Osteocyte (in vitro differentiated cells): ENCODE measurements at regions not wholly inside any gene's neighbourhood (a gene's known extent, or its start where the extent isn't known, plus 50 kb on each side); places are given as distances from the start of the nearest gene placed in this dataset.

Experiments used
- DNase-seq: peaks from one replicate; pipeline ENCODE4 v3.0.0; 2021; ENCODE audit warnings: mixed read lengths; ENCODE audit not compliant: unreplicated experiment; ENCODE audit errors: extremely low spot score
- H3K27ac Mint-ChIP-seq: one replicate; pipeline ENCODE4 v1.8.0; 2021; ENCODE audit warnings: mild to moderate bottlenecking, mixed read lengths; ENCODE audit not compliant: unreplicated experiment
- H3K27me3 Mint-ChIP-seq: one replicate; pipeline ENCODE4 v1.8.0; 2021; ENCODE audit warnings: mixed read lengths; ENCODE audit not compliant: unreplicated experiment
- H3K36me3 Mint-ChIP-seq: one replicate; pipeline ENCODE4 v1.8.0; 2021; ENCODE audit warnings: mixed read lengths; ENCODE audit not compliant: unreplicated experiment
- H3K4me1 Mint-ChIP-seq: one replicate; pipeline ENCODE4 v1.8.0; 2021; ENCODE audit warnings: mixed read lengths; ENCODE audit not compliant: unreplicated experiment
- H3K4me3 Mint-ChIP-seq: one replicate; pipeline ENCODE4 v1.8.0; 2021; ENCODE audit warnings: mild to moderate bottlenecking, moderate library complexity, mixed read lengths; ENCODE audit not compliant: unreplicated experiment
- H3K9me3 Mint-ChIP-seq: one replicate; pipeline ENCODE4 v1.8.0; 2021; ENCODE audit warnings: mixed read lengths; ENCODE audit not compliant: unreplicated experiment
- TF ChIP-seq, protein P1 (sequence below): fragments of 200-600 bp; sonication (generic); IDR thresholded peaks from 2 replicates; pipeline ENCODE4 v1.5.0; 2021; ENCODE audit warnings: antibody characterized with exemption, mild to moderate bottlenecking, moderate library complexity

DNA sequence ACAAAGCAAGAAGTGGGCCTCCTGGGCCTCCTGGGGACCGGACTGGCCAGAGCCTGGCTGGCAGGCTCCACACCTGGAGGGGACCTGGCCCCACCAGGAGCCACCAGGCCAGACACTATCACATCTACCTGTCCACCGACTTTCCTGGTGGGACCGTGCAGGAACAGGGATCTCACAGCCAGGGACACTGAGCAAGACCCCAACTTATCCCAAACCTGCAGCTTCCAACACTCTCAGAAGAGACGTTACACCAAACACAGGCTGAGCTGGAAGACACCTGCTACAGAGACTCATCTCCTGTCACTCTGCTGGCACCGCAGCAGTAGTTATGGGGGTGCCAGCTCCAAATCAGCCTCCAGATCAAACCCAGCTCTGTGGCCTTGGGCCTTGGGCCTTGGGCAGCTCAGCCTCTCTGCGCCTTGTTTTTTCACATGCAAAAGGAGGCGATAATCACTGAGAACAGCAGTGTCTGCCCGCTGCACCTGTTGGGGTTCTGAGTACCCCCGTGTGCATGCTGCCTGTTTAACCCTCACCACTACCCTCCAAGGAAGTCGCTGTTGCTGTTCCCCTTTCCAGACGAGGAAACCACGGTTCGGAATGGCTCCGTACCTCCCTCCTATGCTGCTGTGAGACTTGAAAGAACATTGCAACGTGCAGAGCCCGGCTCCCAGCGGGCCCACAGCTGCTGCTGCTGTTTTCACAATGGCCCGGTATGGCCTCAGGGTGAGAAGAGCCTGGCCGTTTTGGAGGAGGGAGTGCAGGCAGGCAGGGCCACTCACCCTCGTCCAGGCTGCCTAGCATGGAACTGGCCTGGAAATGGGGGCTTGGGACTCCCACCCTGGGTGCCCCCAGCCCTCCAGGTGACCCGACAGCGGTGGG, 69.6 kb downstream of the ADRA2C start:
- H3K4me1 Mint-ChIP-seq = no peaks in the 10 kb centered on the region
- peaks cover 29% of the 10 kb centered on the region for H3K27me3 Mint-ChIP-seq
- H3K36me3 Mint-ChIP-seq = no peaks in the 10 kb centered on the region
- DNase-seq = no peak
- TF ChIP-seq, protein P1, sequence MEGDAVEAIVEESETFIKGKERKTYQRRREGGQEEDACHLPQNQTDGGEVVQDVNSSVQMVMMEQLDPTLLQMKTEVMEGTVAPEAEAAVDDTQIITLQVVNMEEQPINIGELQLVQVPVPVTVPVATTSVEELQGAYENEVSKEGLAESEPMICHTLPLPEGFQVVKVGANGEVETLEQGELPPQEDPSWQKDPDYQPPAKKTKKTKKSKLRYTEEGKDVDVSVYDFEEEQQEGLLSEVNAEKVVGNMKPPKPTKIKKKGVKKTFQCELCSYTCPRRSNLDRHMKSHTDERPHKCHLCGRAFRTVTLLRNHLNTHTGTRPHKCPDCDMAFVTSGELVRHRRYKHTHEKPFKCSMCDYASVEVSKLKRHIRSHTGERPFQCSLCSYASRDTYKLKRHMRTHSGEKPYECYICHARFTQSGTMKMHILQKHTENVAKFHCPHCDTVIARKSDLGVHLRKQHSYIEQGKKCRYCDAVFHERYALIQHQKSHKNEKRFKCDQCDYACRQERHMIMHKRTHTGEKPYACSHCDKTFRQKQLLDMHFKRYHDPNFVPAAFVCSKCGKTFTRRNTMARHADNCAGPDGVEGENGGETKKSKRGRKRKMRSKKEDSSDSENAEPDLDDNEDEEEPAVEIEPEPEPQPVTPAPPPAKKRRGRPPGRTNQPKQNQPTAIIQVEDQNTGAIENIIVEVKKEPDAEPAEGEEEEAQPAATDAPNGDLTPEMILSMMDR = no peak
- H3K9me3 Mint-ChIP-seq = no peaks in the 10 kb centered on the region
- H3K4me3 Mint-ChIP-seq = no peak overlapping the region
- H3K27ac Mint-ChIP-seq = no peak overlapping the region

DNA sequence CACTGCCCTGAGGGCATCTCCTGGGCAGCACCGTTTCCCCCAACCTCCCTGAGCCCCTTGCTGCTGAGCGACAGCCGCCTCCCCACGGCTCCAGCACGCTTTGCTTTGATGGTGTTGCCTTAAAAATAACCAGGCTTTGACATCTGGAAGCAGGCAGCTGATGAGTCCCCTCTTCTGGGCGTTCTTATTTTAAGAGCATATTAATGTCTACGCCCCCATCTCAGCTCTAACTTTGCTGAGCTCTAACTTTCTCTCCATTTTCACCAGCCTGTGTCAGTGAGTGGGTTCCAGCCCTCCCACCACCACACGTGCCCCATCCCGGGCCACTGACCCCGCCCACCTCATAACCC, 70.2 kb downstream of the ADRA2C start:
- Mint-ChIP-seq H3K36me3 (no peaks in the 10 kb centered on the region), H3K4me3 (no peak overlapping the region), H3K4me1 (no peaks in the 10 kb centered on the region), H3K27me3 (peaks cover 34% of the 10 kb centered on the region), H3K9me3 (no peaks in the 10 kb centered on the region), H3K27ac (no peak overlapping the region)
- TF ChIP-seq, protein P1 = no peak
- DNase-seq = no peak

DNA sequence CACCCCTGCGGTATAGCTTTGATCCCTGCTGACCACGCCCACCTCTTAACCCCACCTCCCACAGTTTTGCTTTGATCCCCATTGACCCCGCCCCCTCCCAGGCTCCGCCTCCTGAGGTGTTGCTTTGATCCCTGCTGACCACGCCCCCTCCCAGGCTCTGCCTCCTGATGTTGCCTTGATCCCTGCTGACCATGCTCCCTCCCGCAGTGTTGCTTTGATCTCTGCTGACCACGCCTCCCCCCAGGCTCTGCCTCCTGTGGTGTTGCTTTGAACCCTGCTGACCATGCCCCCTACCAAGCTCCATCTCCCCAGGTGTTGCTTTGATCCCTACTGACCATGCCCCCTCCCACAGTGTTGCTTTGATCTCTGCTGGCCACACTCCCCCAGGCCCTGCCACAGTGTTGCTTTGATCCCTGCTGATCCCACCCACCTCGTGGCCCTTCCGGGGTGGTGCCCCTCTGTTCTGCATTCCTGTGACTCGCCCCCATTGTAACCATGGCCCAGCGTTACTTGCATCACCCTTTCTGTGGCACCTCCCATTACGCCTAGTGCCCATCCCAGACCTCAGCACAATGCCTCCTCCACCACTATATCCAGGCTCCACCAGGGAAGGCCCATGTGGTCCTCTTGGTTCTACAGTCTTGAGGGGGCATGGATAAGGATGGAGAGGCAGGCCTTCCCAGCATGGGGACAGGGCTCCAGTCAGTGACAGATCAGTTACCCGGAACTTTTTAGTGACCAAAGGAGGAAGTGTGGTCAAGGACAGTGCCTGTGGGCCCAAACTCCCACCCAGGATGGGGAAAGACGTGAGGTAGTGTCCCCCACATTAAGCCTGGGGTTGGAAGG, 70.8 kb downstream of the ADRA2C start:
- H3K4me3 Mint-ChIP-seq = no peak overlapping the region
- no peaks in the 10 kb centered on the region for H3K36me3 Mint-ChIP-seq
- TF ChIP-seq, protein P1 = no peak
- peaks cover 37% of the 10 kb centered on the region for H3K27me3 Mint-ChIP-seq
- no peaks in the 10 kb centered on the region for H3K9me3 Mint-ChIP-seq
- no peak overlapping the region for H3K27ac Mint-ChIP-seq
- no peak for DNase-seq
- no peaks in the 10 kb centered on the region for H3K4me1 Mint-ChIP-seq

DNA sequence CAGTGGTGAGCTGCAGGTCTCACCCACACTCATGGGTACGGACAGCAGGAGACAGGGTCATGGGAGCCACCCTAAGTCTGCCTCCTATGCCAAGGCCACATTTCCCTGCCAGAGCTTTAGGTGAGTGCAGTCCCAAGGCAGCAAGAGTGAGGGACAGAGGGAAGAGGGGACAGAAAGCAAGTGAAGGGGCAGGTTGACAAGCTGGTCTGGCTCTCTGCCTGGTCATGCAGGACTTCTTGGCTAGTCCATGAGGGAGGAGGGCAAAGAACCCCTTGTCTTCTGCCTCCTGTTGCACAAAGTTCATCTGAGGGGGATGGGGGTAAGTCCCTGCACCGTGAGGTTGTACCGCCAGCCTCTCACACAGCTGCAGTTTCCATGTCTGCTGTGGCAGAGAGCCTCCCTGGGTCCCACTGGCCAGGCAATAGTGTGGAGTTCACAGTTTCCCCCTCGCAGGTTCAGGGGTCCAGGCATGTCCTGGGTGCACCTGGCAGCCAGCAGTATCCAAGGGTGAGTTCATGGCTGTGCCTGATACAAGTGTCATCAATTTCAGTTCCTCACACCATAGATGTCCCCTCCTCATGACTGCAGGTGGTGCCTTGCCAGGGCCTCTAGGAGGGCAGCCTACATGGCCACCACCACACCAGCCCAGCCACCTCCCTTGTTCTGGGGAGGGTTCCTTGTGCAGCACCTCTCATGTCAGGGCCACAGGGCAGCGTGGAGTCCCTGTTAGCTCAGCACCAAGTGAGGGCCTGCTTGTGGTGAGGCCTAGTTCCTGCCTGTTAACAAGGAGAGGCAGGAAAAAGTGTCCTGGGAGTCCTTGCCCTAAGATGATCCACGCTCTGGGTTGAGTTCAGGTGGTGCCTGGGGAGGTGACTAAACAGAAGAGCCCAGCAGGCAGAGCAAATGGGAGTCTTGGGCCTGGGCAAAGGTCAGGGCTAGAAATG, 72.5 kb downstream of the ADRA2C start:
- no peak overlapping the region for H3K27ac Mint-ChIP-seq
- no peaks in the 10 kb centered on the region for H3K4me1 Mint-ChIP-seq
- DNase-seq = no peak
- H3K9me3 Mint-ChIP-seq = no peaks in the 10 kb centered on the region
- TF ChIP-seq, protein P1 = no peak
- no peak overlapping the region for H3K4me3 Mint-ChIP-seq
- H3K36me3 Mint-ChIP-seq = no peaks in the 10 kb centered on the region
- peaks cover 46% of the 10 kb centered on the region for H3K27me3 Mint-ChIP-seq
